H1 (cell line): ENCODE measurements at regions not wholly inside any gene's neighbourhood (a gene's known extent, or its start where the extent isn't known, plus 50 kb on each side); places are given as distances from the start of the nearest gene placed in this dataset.

Source experiments
- CTCF ChIA-PET: fragments of 300-600 bp; sonication (Branson Sonifier 250); formaldehyde crosslinking; loops from one replicate; lab custom pipeline; 2021; ENCODE audit not compliant: partially characterized antibody; lab: Charles Lee
- POLR2A ChIA-PET: fragments of 300-600 bp; sonication (Branson Sonifier 250); formaldehyde crosslinking; loops from one replicate; lab custom pipeline; 2021; ENCODE audit warnings: inconsistent platforms; ENCODE audit not compliant: partially characterized antibody; lab: Charles Lee
- DNase-seq, 2 experiments: peaks; one replicate each; pipeline versions ENCODE4 v3.0.0 to v3.0.0-alpha.2; 2010 to 2022; ENCODE audit warnings: low spot score in 2 of 2, low read depth in 1 of 2, mixed read lengths in 1 of 2
- FAIRE-seq: peaks from 2 replicates; lab custom pipeline; 2011; peaks lifted over from hg19 to GRCh38; lab: Jason Lieb, UNC
- H2AFZ ChIP-seq: 2 replicates; pipeline ENCODE4 v1.8.1; 2012; ENCODE audit warnings: low read length, inconsistent platforms
- H2AK5ac ChIP-seq: 2 replicates; pipeline ENCODE4 v1.6.1; 2013; ENCODE audit warnings: low read depth, low read length
- H2BK120ac ChIP-seq: replicated peaks from 2 replicates; pipeline ENCODE3; 2013; ENCODE audit warnings: low read depth, low read length, inconsistent platforms
- H2BK12ac ChIP-seq: 2 replicates; pipeline ENCODE4 v1.6.1; 2013; ENCODE audit warnings: low read depth, low read length
- H2BK15ac ChIP-seq: 2 replicates; pipeline ENCODE4 v1.6.1; 2013; ENCODE audit warnings: low read length
- H2BK20ac ChIP-seq: 2 replicates; pipeline ENCODE4 v1.6.1; 2013; ENCODE audit warnings: low read length
- H2BK5ac ChIP-seq: 2 replicates; pipeline ENCODE4 v1.6.1; 2013; ENCODE audit warnings: low read depth, low read length
- H3K14ac ChIP-seq: 2 replicates; pipeline ENCODE4 v1.6.1; 2013; ENCODE audit warnings: inconsistent platforms; ENCODE audit not compliant: insufficient read length
- H3K18ac ChIP-seq: 2 replicates; pipeline ENCODE4 v1.6.1; 2013; ENCODE audit warnings: low read length; ENCODE audit errors: extremely low read depth
- H3K23ac ChIP-seq: 2 replicates; pipeline ENCODE4 v1.6.1; 2013; ENCODE audit warnings: inconsistent platforms; ENCODE audit not compliant: insufficient read length
- H3K23me2 ChIP-seq: 2 replicates; pipeline ENCODE4 v1.6.1; 2013; ENCODE audit warnings: low read depth, low read length
- H3K27ac ChIP-seq: 2 replicates; pipeline ENCODE4 v1.6.1; 2011; ENCODE audit warnings: low read depth, low read length, inconsistent platforms
- H3K27me3 ChIP-seq, 4 experiments: replicated peaks in 1 of 4; 1 replicate in 1 of 4; 2 replicates in 3 of 4; pipeline versions ENCODE4 v1.6.1 to v1.8.1; 2011 to 2013; ENCODE audit warnings: low read length in 3 of 4, mild to moderate bottlenecking in 3 of 4, inconsistent platforms in 2 of 4, mixed read lengths in 2 of 4, moderate library complexity in 1 of 4; ENCODE audit not compliant: control insufficient read depth in 3 of 4, insufficient read depth in 3 of 4; ENCODE audit errors: extremely low read depth in 1 of 4
- H3K36me3 ChIP-seq, 4 experiments: 2 replicates each; pipeline versions ENCODE4 v1.6.1 to v1.8.1; 2011 to 2013; ENCODE audit warnings: mild to moderate bottlenecking in 4 of 4, low read length in 3 of 4, moderate library complexity in 2 of 4, control low read depth in 1 of 4, inconsistent platforms in 1 of 4; ENCODE audit not compliant: insufficient read depth in 4 of 4, control insufficient read depth in 2 of 4
- H3K4ac ChIP-seq: replicated peaks from 2 replicates; pipeline ENCODE3; 2013; ENCODE audit warnings: low read length, low read depth, mixed read lengths, inconsistent platforms; ENCODE audit not compliant: insufficient read length
- H3K4me1 ChIP-seq, 4 experiments: replicated peaks in 1 of 4; 1 replicate in 1 of 4; 2 replicates in 3 of 4; pipeline versions ENCODE4 v1.6.1 to v1.8.1; 2011 to 2013; ENCODE audit warnings: low read length in 3 of 4, inconsistent platforms in 2 of 4, mixed read lengths in 1 of 4; ENCODE audit not compliant: insufficient read depth in 4 of 4, control insufficient read depth in 3 of 4
- H3K4me2 ChIP-seq, 2 experiments: 2 replicates each; pipeline versions ENCODE4 v1.6.1 to v1.8.1; 2011 to 2013; ENCODE audit warnings: low read depth in 2 of 2, low read length in 2 of 2, control low read depth in 1 of 2, inconsistent platforms in 1 of 2, mild to moderate bottlenecking in 1 of 2; ENCODE audit not compliant: insufficient read depth in 1 of 2
- H3K4me3 ChIP-seq, 4 experiments: fragments of 200-600, 300-600 bp in 1 of 4; sonication (generic), shearing (Covaris generic), sonication (Bioruptor Twin) in 1 of 4; 2 replicates each; pipeline versions ENCODE4 v1.5.1 to v1.8.1; 2011 to 2016; ENCODE audit warnings: low read length in 4 of 4, low read depth in 3 of 4, control low read depth in 2 of 4, inconsistent platforms in 2 of 4, mild to moderate bottlenecking in 2 of 4, mixed read lengths in 1 of 4, moderate library complexity in 1 of 4; ENCODE audit not compliant: insufficient read depth in 2 of 4; ENCODE audit errors: extremely low read depth in 1 of 4
- H3K56ac ChIP-seq: replicated peaks from 2 replicates; pipeline ENCODE3; 2013; ENCODE audit warnings: low read depth, mild to moderate bottlenecking, mixed read lengths, low read length, inconsistent platforms; ENCODE audit not compliant: insufficient read length
- H3K79me1 ChIP-seq: 2 replicates; pipeline ENCODE4 v1.6.1; 2013; ENCODE audit warnings: low read depth, low read length, control low read depth
- H3K79me2 ChIP-seq, 2 experiments: 2 replicates each; pipeline versions ENCODE4 v1.6.1 to v1.8.1; 2012 to 2013; ENCODE audit warnings: low read length in 2 of 2, mild to moderate bottlenecking in 2 of 2, inconsistent platforms in 1 of 2; ENCODE audit not compliant: insufficient read depth in 2 of 2, control insufficient read depth in 1 of 2
- H3K9ac ChIP-seq, 4 experiments: replicated peaks in 1 of 4; 1 replicate in 1 of 4; 2 replicates in 3 of 4; pipeline versions ENCODE4 v1.6.1 to v1.8.1; 2011 to 2013; ENCODE audit warnings: low read depth in 3 of 4, low read length in 3 of 4, control low read depth in 2 of 4, mild to moderate bottlenecking in 2 of 4, moderate library complexity in 2 of 4, inconsistent platforms in 1 of 4; ENCODE audit errors: extremely low read depth in 1 of 4
- H3K9me3 ChIP-seq, 2 experiments: 2 replicates each; pipeline versions ENCODE4 v1.6.1 to v1.8.1; 2012 to 2013; ENCODE audit warnings: mild to moderate bottlenecking in 2 of 2, moderate library complexity in 2 of 2, control low read depth in 1 of 2, inconsistent platforms in 1 of 2, low read depth in 1 of 2, low read length in 1 of 2, mixed read lengths in 1 of 2; ENCODE audit not compliant: insufficient read depth in 2 of 2
- H4K20me1 ChIP-seq, 2 experiments: replicated peaks in 1 of 2; 2 replicates each; pipeline versions ENCODE3 to v1.8.1; 2011 to 2013; ENCODE audit warnings: inconsistent platforms in 2 of 2, low read length in 2 of 2, mild to moderate bottlenecking in 1 of 2; ENCODE audit not compliant: insufficient read depth in 2 of 2, control insufficient read depth in 1 of 2
- H4K5ac ChIP-seq: 2 replicates; pipeline ENCODE4 v1.6.1; 2013; ENCODE audit warnings: low read length, low read depth, mixed read lengths, inconsistent platforms; ENCODE audit not compliant: insufficient read length
- H4K8ac ChIP-seq: 2 replicates; pipeline ENCODE4 v1.8.0; 2013; ENCODE audit warnings: mild to moderate bottlenecking, moderate library complexity, low read length, inconsistent platforms; ENCODE audit not compliant: insufficient read depth; ENCODE audit errors: extremely low read depth
- H4K91ac ChIP-seq: replicated peaks from 2 replicates; pipeline ENCODE3; 2013; ENCODE audit warnings: low read length, mixed read lengths, inconsistent platforms; ENCODE audit not compliant: insufficient read length
- ATF2 ChIP-seq: IDR thresholded peaks from 2 replicates; pipeline ENCODE4 v1.6.1; 2012; ENCODE audit warnings: low read length, inconsistent platforms
- CTCF ChIP-seq, 3 experiments: IDR thresholded peaks; 1 replicate in 2 of 3; 2 replicates in 1 of 3; pipeline versions ENCODE4 v1.5.1 to v1.6.1; 2011; ENCODE audit warnings: low read length in 3 of 3, mild to moderate bottlenecking in 3 of 3, inconsistent platforms in 2 of 3, low read depth in 1 of 3, moderate library complexity in 1 of 3; ENCODE audit not compliant: insufficient read depth in 1 of 3; ENCODE audit errors: control extremely low read depth in 1 of 3
- E2F6 ChIP-seq: IDR thresholded peaks from 2 replicates; pipeline ENCODE4 v1.6.1; 2012; ENCODE audit warnings: inconsistent platforms
- EZH2 ChIP-seq: fragments of 200-600 bp; sonication (generic); IDR thresholded peaks from 2 replicates; pipeline ENCODE4 v1.7.1; 2012; ENCODE audit warnings: low read depth, mild to moderate bottlenecking, moderate library complexity, low read length, inconsistent platforms; ENCODE audit not compliant: severe bottlenecking
- GABPA ChIP-seq: IDR thresholded peaks from 2 replicates; pipeline ENCODE4 v1.6.1; 2011; ENCODE audit warnings: mild to moderate bottlenecking, low read length, moderate library complexity, borderline replicate concordance; ENCODE audit not compliant: insufficient read depth
- POU5F1 ChIP-seq: IDR thresholded peaks from 2 replicates; pipeline ENCODE4 v1.6.1; 2011; ENCODE audit warnings: low read depth, mild to moderate bottlenecking, low read length, moderate library complexity
- SRF ChIP-seq: IDR thresholded peaks from 2 replicates; pipeline ENCODE4 v1.6.1; 2011; ENCODE audit warnings: mild to moderate bottlenecking, low read depth, low read length, moderate library complexity
- YY1 ChIP-seq: IDR thresholded peaks from 2 replicates; pipeline ENCODE4 v1.6.1; 2011; ENCODE audit warnings: low read depth, mild to moderate bottlenecking, low read length
- WGBS, 2 experiments: shearing (Covaris generic) in 1 of 2; methylation state at CpG; one replicate each; pipeline versions ENCODE4 v1.1.6 to v1.1.7; 2013 to 2015; ENCODE audit warnings: low lambda C conversion rate in 2 of 2, mixed read lengths in 2 of 2, inconsistent platforms in 1 of 2, low coverage in 1 of 2, missing lambda C conversion rate in 1 of 2; ENCODE audit not compliant: insufficient replicate concordance in 2 of 2, insufficient coverage in 1 of 2, insufficient read length in 1 of 2; ENCODE audit errors: extremely low coverage in 1 of 2, missing lambda C conversion rate in 1 of 2; 5-methylcytosine and 5-hydroxymethylcytosine counted together

GRCh38 chr1:4416189-4416588 lies 238.2 kb upstream of the AJAP1 start:
- TF ChIP-seq CTCF (IDR thresholded peaks at IDR 0.05; ENCODE audit: control extremely low read depth in 1 of 3, insufficient read depth in 1 of 3, low read depth in 1 of 3, low read length in 3 of 3): no peak
- TF ChIP-seq POU5F1: no peak
- TF ChIP-seq EZH2: no peak
- TF ChIP-seq E2F6: no peak
- TF ChIP-seq ATF2: no peak
- no peak for TF ChIP-seq SRF
- TF ChIP-seq YY1: no peak
- TF ChIP-seq GABPA: no peak
- ChIA-PET POLR2A (no interaction called here), CTCF (no interaction called here)
- Histone ChIP-seq H3K23ac (no peak overlapping the region), H2BK5ac (no peak overlapping the region), H3K79me2 (no peaks in the 10 kb centered on the region), H2AFZ (no peak overlapping the region), H2AK5ac (no peak overlapping the region), H3K27me3 (no peaks in the 10 kb centered on the region), H4K20me1 (no peaks in the 10 kb centered on the region), H3K9me3 (peaks cover 2 to 24% of the 10 kb centered on the region in 2 experiments; a peak in 3 of 4 replicates), H3K23me2 (no peaks in the 10 kb centered on the region), H3K36me3 (no peaks in the 10 kb centered on the region), H3K9ac (no peak overlapping the region), H3K4ac (no peak overlapping the region), H3K14ac (no peak overlapping the region), H4K8ac (no peak overlapping the region), H3K18ac (no peak overlapping the region), H3K27ac (no peak overlapping the region), H2BK15ac (no peak overlapping the region), H3K56ac (no peak overlapping the region), H3K79me1 (no peaks in the 10 kb centered on the region), H4K5ac (no peak overlapping the region), H2BK20ac (no peak overlapping the region), H2BK120ac (no peak overlapping the region), H3K4me2 (no peak overlapping the region), H3K4me3 (no peak overlapping the region), H4K91ac (no peak overlapping the region), H3K4me1 (no peaks in the 10 kb centered on the region), H2BK12ac (no peak overlapping the region)
- no peak for FAIRE-seq
- 76% methylated on average over 5 of the region's 5 CpGs; no CpG with 5 or more reads in 1 of the 2 experiments for WGBS, 2 experiments
- no peak for DNase-seq
